DMS79 (cell line): ENCODE measurements at regions not wholly inside any gene's neighbourhood (a gene's known extent, or its start where the extent isn't known, plus 50 kb on each side); places are given as distances from the start of the nearest gene placed in this dataset.

Experiments
- DNase-seq: peaks from one replicate; lab custom pipeline; 2025; lab: John Stamatoyannopoulos, UW

DNA sequence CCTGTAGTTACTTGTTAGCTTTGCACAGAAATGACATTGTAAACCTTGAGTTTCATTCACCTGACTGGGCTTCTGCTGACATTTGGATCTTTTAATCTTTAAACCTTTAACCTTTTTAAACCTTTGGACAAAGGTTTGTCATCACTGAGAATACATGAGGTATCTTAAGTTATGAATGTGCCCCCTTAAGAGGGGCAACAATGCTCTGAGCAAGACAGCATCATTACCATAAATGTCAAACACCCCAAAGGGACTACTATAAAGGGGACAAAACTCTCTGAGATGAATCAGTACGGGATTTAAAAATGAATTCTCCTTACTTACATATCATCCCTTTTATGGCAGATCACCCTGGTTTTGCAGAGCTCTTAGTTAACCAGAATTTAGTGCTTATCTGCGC, 203.3 kb downstream of the COG6 start:
- DNase-seq = no peak

GRCh38 chr13:39859898-39860297, 204.4 kb downstream of the COG6 start:
- DNase-seq = no peak

DNA sequence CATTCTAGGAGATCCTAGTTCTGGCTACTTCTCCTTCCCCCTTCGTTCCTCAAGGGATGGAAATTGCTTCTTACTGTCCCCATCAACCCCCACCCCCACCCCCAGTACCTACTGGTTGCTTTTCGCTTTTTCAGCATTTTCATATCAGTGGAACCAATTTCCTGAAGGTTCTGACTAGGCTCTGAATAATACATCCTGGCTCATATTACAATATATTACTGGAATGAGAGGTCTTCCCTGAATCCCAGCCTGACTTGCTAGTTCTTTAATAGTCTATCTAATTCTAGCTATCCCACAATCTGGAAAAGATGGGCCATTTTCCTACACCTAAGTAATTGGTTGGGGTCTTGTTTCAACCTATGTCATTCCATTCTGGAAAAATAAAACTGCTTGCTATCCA, 207.4 kb downstream of the COG6 start:
- DNase-seq = no peak

DNA sequence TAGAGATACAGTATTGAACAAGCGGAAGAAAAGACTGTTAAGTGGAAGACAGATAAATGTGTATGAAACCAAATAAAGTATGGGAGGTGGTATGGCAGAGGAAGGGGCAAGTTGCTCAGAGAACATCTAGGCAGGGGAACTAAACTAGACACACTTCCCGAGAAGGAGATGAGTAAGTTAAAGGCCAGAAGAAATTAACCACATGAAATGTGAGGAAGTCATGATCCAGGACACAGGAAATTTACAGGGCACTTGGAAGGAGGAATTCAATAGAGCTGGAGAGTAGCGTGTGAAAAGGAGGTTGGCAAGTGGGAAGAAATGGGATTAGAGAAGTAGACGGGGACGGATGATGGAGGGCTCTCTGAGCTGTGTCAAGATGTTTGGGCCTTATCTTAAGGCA, 208.8 kb downstream of the COG6 start:
- no peak for DNase-seq

DNA sequence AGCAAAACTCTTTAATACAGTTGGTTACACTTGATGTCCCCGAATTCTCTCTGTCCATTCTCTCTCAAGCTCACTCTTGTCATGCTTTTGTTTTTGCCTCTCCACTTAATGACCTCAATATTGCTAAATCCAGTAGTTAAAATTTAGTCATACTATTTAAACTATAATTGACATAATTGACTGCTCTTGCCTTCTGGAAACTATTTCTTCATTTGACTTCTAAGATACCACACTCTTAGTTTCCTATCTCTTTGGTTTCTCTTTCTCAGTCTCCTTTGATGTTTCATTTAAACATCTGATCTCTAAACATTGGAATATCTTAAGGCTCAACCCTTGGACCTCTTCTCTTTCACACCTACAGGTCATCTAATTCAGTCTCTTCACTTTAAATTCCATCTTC, 211.3 kb downstream of the COG6 start:
- DNase-seq = no peak

GRCh38 chr13:39867807-39868206, 212.3 kb downstream of the COG6 start:
- no peak for DNase-seq

DNA sequence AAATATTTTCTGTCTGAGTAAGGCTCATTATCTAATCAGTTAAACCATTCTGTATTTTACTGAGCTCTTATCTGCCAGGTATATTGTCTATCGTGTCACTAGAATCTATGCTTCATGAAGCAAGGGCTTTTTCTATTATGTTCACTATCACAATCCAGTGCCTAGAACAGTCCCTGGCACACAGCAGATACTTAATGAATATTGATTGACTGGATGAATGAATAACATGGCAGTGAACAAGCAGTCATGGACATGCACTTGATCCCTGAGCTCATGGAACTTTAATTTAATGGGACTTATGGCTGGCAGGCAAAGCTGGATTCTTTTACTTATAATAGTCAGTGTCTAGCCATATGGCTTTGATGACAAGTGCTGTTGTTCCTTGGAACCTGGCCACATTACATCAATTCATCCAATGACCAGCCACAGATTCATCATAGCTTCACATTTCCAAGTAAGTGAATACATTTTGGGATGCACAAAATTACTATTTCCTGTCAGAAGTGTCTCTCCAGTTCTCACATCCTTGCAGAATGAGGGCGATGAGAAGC, 214.8 kb downstream of the COG6 start:
- DNase-seq = no peak

DNA sequence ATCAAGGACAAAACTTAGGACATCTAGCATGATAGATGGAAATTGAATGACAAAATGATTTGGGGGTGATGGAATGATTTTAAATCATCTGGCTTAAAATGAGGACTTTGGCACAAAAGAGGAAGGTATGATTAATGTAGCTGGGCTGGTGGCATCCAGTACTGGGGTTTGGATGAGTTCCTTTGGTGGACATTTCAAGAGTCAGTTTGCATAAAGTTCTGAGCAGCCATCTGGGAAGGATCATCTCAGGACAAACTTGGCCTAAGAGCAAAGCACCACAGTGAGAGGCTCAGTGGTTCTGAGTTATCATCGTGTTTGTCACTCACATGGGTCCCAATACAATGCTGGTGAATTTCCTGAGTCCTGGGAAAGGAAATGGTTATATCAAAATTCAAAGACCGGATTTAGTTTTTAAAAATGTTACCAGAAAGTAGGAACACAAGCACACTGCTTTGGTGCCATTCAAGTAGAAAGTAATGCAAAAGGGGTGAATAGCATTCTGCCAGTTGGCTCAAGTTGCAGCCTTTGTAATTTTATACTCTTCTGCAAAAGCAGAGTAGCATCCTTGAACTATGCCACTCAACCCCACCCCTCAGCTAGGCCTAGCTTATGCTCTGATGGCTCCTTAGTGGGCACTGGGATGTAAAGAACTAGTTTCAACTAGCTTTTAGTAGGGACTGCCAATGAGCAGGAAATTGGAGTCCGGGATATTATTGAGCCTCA, 219.0 kb downstream of the COG6 start:
- DNase-seq = no peak

DNA sequence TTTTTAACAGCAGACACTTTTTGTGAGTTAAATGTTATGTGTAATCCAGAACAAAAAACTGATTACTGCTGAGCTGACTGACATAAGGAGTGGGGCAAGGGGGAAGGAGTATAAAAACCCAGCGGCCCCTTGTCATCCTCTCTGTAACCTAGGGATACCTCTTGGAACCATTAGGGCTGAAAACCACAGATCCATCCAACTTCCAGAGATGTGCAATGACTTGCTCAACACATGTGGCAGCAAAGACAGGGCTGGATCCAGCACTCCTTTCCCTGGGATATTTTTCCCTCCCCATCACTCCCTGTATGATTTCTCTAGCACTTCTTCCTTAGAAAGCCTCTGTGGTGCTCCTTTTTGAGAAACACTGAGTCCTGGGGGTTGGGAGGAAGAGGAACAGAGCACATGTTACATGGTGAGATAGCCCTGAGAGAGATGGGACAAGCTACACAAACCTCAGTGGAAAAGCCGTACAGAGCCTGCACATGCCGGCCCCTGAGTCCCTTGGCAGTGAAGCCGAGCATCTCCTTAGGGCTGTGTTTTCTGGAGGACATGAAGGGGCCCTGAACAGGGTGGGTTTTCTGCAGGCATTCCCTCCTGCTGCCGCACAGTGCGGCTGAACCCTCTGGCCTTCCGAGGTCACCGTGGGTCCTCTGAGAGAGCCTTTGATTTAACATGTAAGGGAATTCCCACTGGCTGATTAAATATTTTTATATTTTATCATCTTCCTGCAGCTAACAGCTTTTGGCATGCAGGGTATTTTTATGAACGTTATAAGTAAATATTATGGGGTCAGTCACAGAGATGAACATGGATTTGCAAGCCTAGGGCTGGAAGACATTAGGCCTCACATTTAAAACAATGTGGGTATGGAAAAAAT, 219.9 kb downstream of the COG6 start:
- DNase-seq = no peak

DNA sequence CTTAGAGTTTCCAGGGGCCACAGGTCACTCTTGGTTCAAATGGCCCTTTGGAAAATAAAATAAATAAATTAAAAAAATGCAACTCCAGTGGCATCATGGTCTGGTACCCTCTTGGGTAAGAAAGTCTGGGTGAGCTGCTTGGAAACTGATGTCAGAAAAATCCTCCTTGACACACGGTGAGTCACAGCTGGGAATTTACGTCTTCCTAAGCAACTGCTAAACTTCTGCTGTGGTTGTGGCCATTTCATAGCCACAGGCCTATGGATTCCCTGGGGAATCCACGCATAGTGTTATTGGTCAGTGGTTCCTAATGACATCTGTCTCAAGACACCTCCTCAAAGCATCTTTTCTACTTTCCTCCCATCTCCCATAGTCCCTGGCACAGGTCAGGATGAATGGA, 220.8 kb downstream of the COG6 start:
- DNase-seq = no peak

GRCh38 chr13:39877134-39877533, 221.7 kb downstream of the COG6 start:
- DNase-seq = no peak

DNA sequence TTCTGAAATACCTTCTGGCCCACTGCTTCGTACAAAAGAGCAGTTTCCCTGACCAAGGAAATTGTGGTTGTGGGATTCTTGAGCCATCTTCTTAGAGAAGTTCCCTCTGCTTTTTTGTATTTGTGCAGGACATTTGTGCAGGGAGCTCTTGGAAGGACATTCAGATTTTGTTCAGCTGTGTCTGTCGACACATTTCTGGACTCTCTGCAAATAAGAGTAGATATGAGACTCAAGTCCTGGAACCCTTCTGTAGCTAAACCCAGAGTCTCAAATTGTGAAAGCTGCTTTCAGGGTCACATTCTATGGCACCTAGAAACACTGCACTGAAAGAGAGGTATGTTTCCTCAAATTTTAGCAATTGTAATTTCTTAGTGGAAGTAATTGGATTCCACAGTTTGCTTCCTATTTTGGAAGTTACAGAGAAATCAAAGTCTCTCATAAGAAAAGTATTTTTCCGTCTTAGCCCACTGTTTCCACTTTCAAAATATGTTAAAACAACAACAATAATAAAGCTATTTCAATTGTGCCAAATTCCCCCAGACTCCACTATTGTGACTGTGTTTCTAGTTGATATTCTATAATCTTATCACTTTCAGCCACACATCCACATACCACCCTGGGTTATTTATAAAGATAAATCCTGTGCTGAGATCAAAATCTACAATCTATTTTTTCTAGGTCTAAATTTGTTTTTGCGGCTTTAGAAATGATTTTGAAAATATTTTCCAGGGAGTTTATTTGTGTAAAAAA, 224.0 kb downstream of the COG6 start:
- no peak for DNase-seq

DNA sequence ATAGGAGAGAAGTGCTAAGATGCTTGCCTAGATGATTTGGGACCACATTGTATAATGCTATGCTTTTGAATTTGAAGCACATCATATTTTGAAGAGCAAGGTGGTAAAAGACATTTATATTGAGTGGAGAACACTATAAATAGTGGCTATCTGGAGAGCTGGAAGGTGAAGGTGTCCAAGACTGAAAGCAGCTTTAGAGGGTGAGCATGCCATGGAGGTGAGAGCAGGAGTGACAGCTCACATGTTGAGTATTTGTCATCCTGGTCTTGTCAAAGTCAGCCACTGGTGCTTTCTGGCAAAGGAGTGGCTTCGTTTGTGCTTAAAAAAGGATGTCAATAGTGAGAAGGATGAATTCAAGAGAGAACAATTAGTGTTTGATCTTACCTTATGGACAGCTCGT, 225.9 kb downstream of the COG6 start:
- DNase-seq = no peak

GRCh38 chr13:39881887-39882286, 226.4 kb downstream of the COG6 start:
- DNase-seq = no peak

DNA sequence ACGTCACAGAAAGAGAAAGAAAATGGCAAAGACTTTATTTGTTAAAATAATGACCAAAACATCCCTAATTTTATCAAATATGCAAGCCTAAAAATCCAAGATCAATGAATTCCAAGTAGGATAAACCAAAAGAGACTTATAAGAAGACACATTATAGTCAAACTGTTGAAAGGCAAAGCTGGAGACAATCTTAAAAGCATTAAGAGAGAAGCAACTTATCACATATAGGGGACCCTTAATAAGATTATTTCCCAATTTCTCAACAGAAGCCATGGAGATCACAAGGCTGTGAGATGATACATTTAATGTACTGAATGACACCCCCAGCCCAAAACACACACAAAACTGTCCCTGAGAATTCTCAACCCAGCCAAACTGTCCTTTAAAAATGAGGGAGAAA, 228.7 kb downstream of the COG6 start:
- no peak for DNase-seq

GRCh38 chr13:39886336-39886735, 230.9 kb downstream of the COG6 start:
- no peak for DNase-seq

DNA sequence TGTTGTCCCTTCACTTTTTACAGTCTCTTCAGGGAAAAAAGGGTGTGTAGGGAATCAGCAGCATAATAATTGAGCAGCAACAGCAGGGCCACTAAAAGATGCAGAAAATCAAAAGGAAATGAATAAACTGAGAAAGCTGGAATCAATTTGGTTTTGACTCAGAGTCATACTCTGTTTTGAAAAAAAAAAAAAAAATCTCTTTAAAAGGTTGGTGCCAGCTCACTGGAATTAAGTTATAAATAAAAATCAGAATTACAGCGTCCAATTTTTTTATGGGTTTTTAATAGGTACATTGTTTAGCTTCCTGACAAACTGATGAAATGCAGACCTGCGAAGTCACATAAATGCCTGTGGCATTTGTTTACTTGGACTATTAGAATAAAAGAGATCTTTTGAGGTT, 231.9 kb downstream of the COG6 start:
- no peak for DNase-seq

DNA sequence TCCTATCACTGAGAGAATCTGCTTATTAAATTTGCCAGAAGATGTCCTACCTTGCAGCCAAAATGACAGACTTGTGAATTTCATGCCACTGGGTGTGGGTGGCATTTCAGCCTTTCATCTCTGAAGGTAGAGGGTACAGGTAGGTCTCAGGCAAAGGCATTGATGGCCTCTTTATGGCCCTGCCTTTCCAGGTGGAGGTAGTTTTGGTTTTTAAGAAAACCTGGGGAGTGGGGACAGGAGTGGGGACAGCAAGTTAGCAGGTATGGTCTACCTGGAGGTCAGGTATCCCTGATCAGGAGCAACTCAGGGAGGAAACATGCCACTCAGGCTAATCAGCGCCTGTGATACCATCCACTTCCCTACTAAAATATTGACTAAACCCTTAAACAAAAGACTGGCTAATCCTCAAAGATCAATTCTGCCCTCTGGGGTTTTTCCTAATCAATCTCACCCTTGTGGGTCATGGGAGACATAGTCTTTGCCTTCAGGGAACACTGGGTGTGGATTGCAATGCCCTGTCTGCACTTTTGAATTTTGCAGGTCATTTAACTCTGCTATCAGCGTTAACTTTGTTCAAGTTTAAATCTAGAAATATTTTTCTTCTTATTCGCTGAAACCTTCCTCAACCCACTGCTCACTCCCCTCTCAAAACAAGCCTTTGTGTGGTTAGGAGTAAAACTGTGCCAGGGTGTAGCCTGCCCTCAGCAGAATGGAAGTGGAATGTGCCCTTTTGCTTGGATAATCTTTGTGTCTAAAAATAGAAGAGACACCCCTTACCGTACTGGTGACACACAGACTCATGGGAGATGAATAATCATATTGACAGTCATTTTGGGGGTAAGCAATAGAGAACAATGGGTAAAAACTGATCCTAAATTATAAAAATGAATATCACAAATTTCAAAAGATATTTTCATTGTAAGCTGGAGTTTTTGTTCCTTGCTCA, 233.7 kb downstream of the COG6 start:
- no peak for DNase-seq

DNA sequence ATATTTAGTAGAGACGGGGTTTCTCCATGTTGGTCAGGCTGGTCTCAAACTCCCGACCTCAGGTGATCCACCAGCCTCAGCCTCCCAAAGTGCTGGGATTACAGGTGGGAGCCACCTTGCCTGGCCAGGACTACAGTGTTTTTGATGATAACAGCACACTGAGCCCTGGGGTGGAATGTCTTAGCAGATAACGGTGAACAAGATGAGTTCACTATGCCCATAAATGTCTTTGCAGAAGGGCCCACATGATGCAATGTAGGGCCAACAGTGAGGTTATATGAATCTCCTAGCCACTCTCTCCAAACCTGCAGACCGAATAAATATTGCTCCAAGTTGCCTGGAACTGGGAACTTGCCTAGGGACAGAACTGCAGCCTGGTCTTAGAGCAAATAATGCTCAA, 235.1 kb downstream of the COG6 start:
- DNase-seq = no peak

DNA sequence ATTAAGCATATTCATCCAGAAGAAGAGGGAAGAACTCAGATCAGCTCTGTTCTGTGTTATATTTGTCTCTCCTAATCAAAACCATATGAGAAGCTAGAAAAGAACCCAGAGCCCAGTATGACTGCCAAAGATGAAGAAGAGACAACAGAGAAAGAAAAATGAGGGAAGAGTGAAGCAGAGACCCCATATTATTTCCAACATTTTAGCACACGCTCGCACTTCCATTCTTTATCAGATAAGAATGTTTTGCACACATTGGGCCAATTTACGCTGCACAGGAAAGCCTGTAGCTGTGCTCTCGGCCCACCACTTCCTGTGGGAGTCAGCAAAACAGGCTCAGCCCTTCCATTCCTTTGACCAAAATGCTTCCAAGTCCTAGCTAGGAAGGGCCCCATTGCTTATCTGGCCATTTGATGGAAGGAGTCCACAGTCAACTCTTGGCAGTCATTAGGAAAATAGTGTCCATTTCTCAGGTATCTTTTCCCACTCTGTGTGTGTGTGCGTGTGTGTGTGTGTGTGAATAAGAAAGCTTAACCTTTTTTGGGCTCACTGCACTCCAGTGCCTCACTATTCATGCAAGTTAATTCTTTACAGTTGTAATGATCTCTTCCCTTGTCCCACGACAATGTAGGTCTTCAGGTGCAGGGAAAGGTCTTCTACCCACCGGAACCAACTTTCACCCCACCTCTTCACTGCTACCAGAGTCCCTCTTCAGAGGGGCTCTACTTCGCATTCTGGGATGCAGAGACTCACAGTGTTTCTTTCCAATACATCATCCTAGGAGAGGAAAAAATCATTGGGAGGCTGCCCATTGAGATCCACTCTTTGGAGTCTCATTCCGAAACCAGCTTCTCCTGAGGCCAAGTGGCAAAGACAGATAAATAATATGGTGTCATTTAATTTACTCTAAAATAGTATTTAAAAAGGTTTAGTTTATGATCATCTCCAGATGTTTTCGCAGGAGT, 237.5 kb downstream of the COG6 start:
- DNase-seq = no peak
